ENCODE measurements at regions not wholly inside any gene's neighbourhood (a gene's known extent, or its start where the extent isn't known, plus 50 kb on each side); places are given as distances from the start of the nearest gene placed in this dataset.

GRCh38 chr2:207281436-207281835 is 115.7 kb upstream of the KLF7 start:
- no peak for TF ChIP-seq CTCF (IDR thresholded peaks at IDR 0.05 in 8 of 11, conservative IDR thresholded peaks at IDR 0.05 in 3 of 11)
- no peak for TF ChIP-seq POLR2AphosphoS5 (IDR thresholded peaks at IDR 0.05)
